ENCODE measurements at regions not wholly inside any gene's neighbourhood (a gene's known extent, or its start where the extent isn't known, plus 50 kb on each side); places are given as distances from the start of the nearest gene placed in this dataset.

DNA sequence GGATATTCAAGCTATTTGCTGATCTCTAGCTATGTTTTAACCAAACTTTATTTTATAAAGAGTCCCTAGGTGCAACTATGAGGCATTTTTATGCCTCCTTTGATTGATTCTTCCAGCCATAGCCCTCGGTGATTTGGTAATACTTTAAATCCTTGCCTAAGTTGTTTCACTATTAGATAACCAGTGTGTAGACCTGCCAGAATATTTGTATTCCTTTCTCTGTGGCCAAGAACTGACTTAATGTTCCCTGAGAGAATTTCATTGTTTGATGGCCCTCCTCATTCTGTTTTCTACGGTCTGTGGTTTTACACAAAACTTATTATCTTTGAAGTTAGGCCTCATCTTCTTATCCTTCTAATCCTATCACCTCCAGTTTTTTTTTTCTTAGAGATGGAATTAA is 109.7 kb upstream of the MDGA2 start:
- no peak overlapping the region for H3K4me3 ChIP-seq (ENCODE audit: low read depth, low read length)
- TF ChIP-seq, protein P1, sequence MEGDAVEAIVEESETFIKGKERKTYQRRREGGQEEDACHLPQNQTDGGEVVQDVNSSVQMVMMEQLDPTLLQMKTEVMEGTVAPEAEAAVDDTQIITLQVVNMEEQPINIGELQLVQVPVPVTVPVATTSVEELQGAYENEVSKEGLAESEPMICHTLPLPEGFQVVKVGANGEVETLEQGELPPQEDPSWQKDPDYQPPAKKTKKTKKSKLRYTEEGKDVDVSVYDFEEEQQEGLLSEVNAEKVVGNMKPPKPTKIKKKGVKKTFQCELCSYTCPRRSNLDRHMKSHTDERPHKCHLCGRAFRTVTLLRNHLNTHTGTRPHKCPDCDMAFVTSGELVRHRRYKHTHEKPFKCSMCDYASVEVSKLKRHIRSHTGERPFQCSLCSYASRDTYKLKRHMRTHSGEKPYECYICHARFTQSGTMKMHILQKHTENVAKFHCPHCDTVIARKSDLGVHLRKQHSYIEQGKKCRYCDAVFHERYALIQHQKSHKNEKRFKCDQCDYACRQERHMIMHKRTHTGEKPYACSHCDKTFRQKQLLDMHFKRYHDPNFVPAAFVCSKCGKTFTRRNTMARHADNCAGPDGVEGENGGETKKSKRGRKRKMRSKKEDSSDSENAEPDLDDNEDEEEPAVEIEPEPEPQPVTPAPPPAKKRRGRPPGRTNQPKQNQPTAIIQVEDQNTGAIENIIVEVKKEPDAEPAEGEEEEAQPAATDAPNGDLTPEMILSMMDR (IDR thresholded peaks at IDR 0.05; ENCODE audit: borderline replicate concordance, insufficient read depth, low read depth, low read length): no peak

DNA sequence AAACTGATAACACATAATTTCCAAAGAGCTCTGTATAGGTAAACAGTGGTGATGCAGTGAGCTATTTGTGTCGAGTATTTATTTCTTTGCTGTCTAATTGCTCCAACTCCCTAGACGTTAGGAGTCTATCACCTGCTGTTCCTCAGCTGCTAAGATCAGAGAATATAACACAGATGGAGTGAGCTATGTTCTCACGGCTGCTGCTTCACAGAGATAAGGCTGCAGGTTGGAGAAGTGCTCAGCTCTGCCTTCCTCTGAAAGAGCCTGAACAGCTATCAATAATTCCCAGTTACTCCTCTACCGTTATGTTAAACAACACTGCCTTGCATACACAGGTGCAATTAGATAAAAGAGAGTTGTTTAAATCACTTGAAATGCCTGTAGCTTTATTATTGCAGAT is 103.2 kb upstream of the MDGA2 start:
- no peak overlapping the region for H3K4me3 ChIP-seq (ENCODE audit: low read depth, low read length)
- TF ChIP-seq, protein P1 (IDR thresholded peaks at IDR 0.05; ENCODE audit: borderline replicate concordance, insufficient read depth, low read depth, low read length): no peak

DNA sequence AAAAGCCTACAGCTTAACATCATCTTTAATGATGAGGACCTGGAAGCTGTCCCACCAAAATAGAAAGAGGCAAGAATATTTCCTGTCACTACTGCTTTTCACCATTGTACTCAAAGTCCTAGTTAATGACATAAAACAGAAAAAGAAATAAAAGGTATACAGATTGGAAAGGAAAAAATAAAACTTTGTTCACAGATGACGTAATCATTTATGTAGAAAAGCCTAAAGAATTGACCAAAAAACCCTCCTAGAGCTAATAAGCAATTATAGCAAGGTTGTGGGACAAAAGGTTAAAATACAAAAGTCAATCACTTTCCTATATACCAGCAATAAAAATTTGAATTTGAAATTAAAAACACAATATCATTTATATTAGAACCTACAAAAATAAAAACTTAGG is 97.2 kb upstream of the MDGA2 start:
- H3K4me3 ChIP-seq (ENCODE audit: low read depth, low read length): no peak overlapping the region
- TF ChIP-seq, protein P1 (IDR thresholded peaks at IDR 0.05; ENCODE audit: borderline replicate concordance, insufficient read depth, low read depth, low read length): no peak

DNA sequence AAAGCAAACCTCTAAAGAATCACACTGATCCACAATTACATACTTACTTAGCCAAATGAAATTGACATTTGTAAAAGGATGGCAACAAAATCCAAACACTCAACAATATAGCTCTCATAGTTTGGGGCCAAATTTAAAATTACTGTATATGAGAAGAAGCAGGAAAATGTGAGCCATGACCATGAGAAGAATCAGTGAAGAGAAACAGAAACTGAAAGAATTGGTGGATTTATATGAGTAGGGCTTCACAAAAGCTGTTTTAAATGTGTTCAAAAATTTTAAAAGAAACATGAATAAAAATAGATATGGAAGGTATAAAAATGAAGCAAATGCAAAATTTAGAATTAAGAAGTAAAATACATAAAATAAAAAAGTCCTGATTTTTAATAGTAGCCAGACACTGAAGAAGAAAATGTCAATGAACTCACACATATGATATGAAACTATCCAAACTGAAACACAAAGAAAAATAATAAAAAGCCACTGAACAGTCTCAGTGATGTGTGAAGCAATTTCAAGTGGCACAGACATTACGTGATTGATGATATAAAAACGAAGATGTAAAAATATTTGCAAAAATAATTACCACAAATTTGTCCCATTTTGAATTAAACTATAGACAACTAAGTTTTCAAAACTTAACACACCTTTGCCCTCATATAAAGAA is 87.9 kb upstream of the MDGA2 start:
- TF ChIP-seq, protein P1 (IDR thresholded peaks at IDR 0.05; ENCODE audit: borderline replicate concordance, insufficient read depth, low read depth, low read length): no peak
- H3K4me3 ChIP-seq (ENCODE audit: low read depth, low read length): no peak overlapping the region

DNA sequence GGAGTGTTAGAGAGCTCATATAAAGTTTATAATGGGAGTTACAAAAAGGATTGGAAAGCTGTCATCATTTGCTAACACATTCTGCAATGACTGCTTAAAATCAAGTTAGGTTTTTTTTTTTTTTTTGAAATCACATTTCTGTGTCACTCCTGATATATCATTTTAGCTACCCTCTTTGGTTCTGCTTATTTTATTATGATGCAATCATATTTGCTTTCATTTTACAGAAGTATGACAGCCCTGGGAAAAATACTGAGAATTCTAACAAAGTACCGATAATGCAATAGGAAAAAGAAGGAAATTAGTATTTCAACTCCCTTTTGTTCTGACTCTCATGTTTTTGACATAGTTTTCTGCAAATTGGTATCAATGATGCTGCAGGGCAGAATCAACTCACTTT is 71.6 kb upstream of the MDGA2 start:
- no peak overlapping the region for H3K4me3 ChIP-seq (ENCODE audit: low read depth, low read length)
- TF ChIP-seq, protein P1 (IDR thresholded peaks at IDR 0.05; ENCODE audit: borderline replicate concordance, insufficient read depth, low read depth, low read length): no peak

DNA sequence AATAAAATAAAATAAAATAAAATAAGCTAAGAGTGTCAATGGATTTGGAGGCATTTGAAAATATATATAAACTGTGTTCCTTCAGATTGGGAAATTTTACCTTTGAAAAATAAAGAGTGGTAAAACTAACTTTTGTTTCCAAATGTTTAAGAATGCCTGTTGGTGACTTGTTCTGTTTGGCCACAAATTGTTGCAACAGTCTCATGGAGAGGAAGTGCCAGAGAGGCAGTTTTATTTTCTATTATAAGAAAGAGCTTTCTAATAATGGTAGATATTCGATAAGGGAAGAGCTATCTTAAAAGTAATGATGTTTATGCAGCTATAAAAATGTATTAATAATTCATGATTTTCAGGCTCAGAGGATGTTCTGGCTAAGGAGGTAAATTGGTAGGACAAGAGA is 68.8 kb upstream of the MDGA2 start:
- no peak overlapping the region for H3K4me3 ChIP-seq (ENCODE audit: low read depth, low read length)
- TF ChIP-seq, protein P1 (IDR thresholded peaks at IDR 0.05; ENCODE audit: borderline replicate concordance, insufficient read depth, low read depth, low read length): no peak

DNA sequence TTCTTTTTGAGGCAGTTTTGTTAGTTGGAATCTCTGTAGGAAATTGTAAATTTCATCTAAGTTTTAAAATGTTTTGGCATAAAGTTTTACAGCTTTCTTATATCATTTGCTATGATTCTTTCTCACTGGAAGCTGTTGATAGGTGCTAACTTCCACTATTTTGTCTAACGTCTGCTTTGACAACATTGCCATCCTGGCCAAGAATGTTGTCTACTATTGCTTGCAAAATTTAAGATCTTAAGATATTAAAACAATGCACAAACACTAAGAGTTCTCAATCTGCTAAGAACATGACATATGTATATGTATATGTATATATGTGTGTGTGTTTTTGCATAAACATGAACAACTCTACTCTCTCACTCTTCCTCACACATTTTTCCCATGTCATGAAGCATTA is 64.1 kb upstream of the MDGA2 start:
- TF ChIP-seq, protein P1 (IDR thresholded peaks at IDR 0.05; ENCODE audit: borderline replicate concordance, insufficient read depth, low read depth, low read length): no peak
- no peak overlapping the region for H3K4me3 ChIP-seq (ENCODE audit: low read depth, low read length)
